Endodermal cell (in vitro differentiated cells): ENCODE measurements at regions not wholly inside any gene's neighbourhood (a gene's known extent, or its start where the extent isn't known, plus 50 kb on each side); places are given as distances from the start of the nearest gene placed in this dataset.
A peak's percentile ranks its signal among the peaks of the same experiment; 100 is the strongest.

Source experiments
- DNase-seq: peaks from one replicate; pipeline ENCODE4 v3.0.0-alpha.2; 2017
- H3K27ac ChIP-seq: 2 replicates; pipeline ENCODE4 v1.5.1; 2013; ENCODE audit warnings: mild to moderate bottlenecking, low read depth, low read length, moderate library complexity
- H3K27me3 ChIP-seq: 2 replicates; pipeline ENCODE4 v1.6.1; 2013; ENCODE audit warnings: mild to moderate bottlenecking, low read length, moderate library complexity; ENCODE audit not compliant: insufficient read depth, control insufficient read depth, poor library complexity, severe bottlenecking
- H3K36me3 ChIP-seq: 2 replicates; pipeline ENCODE4 v1.7.0; 2013; ENCODE audit warnings: mild to moderate bottlenecking, low read length, moderate library complexity; ENCODE audit not compliant: control insufficient read depth, insufficient read depth
- H3K4me1 ChIP-seq: one replicate; pipeline ENCODE4 v1.7.0; 2013; ENCODE audit warnings: low read length; ENCODE audit not compliant: control insufficient read depth, insufficient read depth
- H3K4me3 ChIP-seq: 2 replicates; pipeline ENCODE4 v1.5.1; 2013; ENCODE audit warnings: mild to moderate bottlenecking, low read length, moderate library complexity
- H3K9ac ChIP-seq: 2 replicates; pipeline ENCODE4 v1.6.1; 2013; ENCODE audit warnings: mild to moderate bottlenecking, low read length, moderate library complexity; ENCODE audit not compliant: poor library complexity, severe bottlenecking; ENCODE audit errors: extremely low read depth
- H3K9me3 ChIP-seq: 2 replicates; pipeline ENCODE4 v1.6.1; 2013; ENCODE audit warnings: mild to moderate bottlenecking, low read length, moderate library complexity; ENCODE audit not compliant: control insufficient read depth
- H3K27ac Mint-ChIP-seq: 2 replicates; pipeline ENCODE4 v1.8.0; 2020; ENCODE audit warnings: mixed read lengths
- H3K27me3 Mint-ChIP-seq: 2 replicates; pipeline ENCODE4 v1.8.0; 2021; ENCODE audit warnings: mild to moderate bottlenecking, mixed read lengths; ENCODE audit not compliant: insufficient read depth
- H3K36me3 Mint-ChIP-seq: 2 replicates; pipeline ENCODE4 v1.8.0; 2020; ENCODE audit warnings: low read depth, mixed read lengths
- H3K4me1 Mint-ChIP-seq: 2 replicates; pipeline ENCODE4 v1.8.0; 2020; ENCODE audit warnings: mixed read lengths
- H3K4me3 Mint-ChIP-seq: 2 replicates; pipeline ENCODE4 v1.8.0; 2020; ENCODE audit warnings: mild to moderate bottlenecking, moderate library complexity, mixed read lengths
- H3K9me3 Mint-ChIP-seq: 2 replicates; pipeline ENCODE4 v1.8.0; 2020; ENCODE audit warnings: mild to moderate bottlenecking, mixed read lengths
- CTCF ChIP-seq: fragments of 200-600 bp; sonication (generic); conservative IDR thresholded peaks from 2 replicates; pipeline ENCODE4 v1.5.0; 2021; ENCODE audit warnings: antibody characterized with exemption, mild to moderate bottlenecking
- WGBS, 2 experiments: methylation state at CpG; one replicate each; pipeline versions ENCODE4 v1.1.5 to v1.1.7; 2013; ENCODE audit warnings: missing lambda C conversion rate in 2 of 2, mixed read lengths in 1 of 2; ENCODE audit not compliant: insufficient coverage in 1 of 2, insufficient read length in 1 of 2; 5-methylcytosine and 5-hydroxymethylcytosine counted together

GRCh38 chr18:45498287-45498658, 117.0 kb upstream of the SLC14A2 start:
- Mint-ChIP-seq H3K27ac (no peak overlapping the region), H3K27me3 (no peaks in the 10 kb centered on the region), H3K4me3 (no peak overlapping the region), H3K4me1 (peaks cover 14% of the 10 kb centered on the region), H3K9me3 (no peaks in the 10 kb centered on the region), H3K36me3 (no peaks in the 10 kb centered on the region)
- H3K4me3 ChIP-seq: no peak overlapping the region
- 91% methylated on average over 4 of the region's 4 CpGs for WGBS, 2 experiments
- H3K9ac ChIP-seq: no peak overlapping the region
- TF ChIP-seq CTCF: no peak
- DNase-seq: no peak
- no peaks in the 10 kb centered on the region for H3K9me3 ChIP-seq
- H3K4me1 ChIP-seq: peaks cover 3% of the 10 kb centered on the region
- no peaks in the 10 kb centered on the region for H3K36me3 ChIP-seq
- no peak overlapping the region for H3K27ac ChIP-seq
- peaks cover 8% of the 10 kb centered on the region for H3K27me3 ChIP-seq

- no peak for DNase-seq
- no peak overlapping the region for H3K4me3 ChIP-seq
- H3K27me3 Mint-ChIP-seq: peaks cover 2% of the 10 kb centered on the region
- H3K9me3 ChIP-seq: peaks cover 9% of the 10 kb centered on the region
- no peak overlapping the region for H3K27ac Mint-ChIP-seq
- H3K27ac ChIP-seq: no peak overlapping the region
- no peak overlapping the region for H3K9ac ChIP-seq
- H3K4me1 ChIP-seq: peaks cover 3% of the 10 kb centered on the region
- 87 to 100% methylated on average over 1 to 3 of the region's 3 CpGs for WGBS, 2 experiments
- H3K9me3 Mint-ChIP-seq: peaks cover 9% of the 10 kb centered on the region
- H3K4me1 Mint-ChIP-seq: peaks cover 24% of the 10 kb centered on the region
- H3K36me3 Mint-ChIP-seq: no peaks in the 10 kb centered on the region
- no peak for TF ChIP-seq CTCF
- no peaks in the 10 kb centered on the region for H3K36me3 ChIP-seq
- no peak overlapping the region for H3K4me3 Mint-ChIP-seq
- no peaks in the 10 kb centered on the region for H3K27me3 ChIP-seq
These were observed 111.3 kb upstream of the SLC14A2 start for GRCh38 chr18:45503990-45504389.

- peak; percentile 55 for DNase-seq
- H3K9me3 ChIP-seq: peaks cover 9% of the 10 kb centered on the region
- 86% methylated on average over 9 to 12 of the region's 12 CpGs for WGBS, 2 experiments
- peaks cover 9% of the 10 kb centered on the region for H3K9me3 Mint-ChIP-seq
- H3K27ac ChIP-seq: no peak overlapping the region
- no peak overlapping the region for H3K4me3 Mint-ChIP-seq
- no peak overlapping the region for H3K4me3 ChIP-seq
- H3K27ac Mint-ChIP-seq: no peak overlapping the region
- no peak for TF ChIP-seq CTCF
- no peak overlapping the region for H3K9ac ChIP-seq
- H3K27me3 Mint-ChIP-seq: peaks cover 2% of the 10 kb centered on the region
- H3K27me3 ChIP-seq: no peaks in the 10 kb centered on the region
- peaks cover 3% of the 10 kb centered on the region for H3K4me1 ChIP-seq
- no peaks in the 10 kb centered on the region for H3K36me3 Mint-ChIP-seq
- H3K36me3 ChIP-seq: no peaks in the 10 kb centered on the region
- peaks cover 21% of the 10 kb centered on the region for H3K4me1 Mint-ChIP-seq
These were observed 109.6 kb upstream of the SLC14A2 start for GRCh38 chr18:45505497-45506206.
